Progenitor cell of endocrine pancreas (in vitro differentiated cells): ENCODE measurements at regions not wholly inside any gene's neighbourhood (a gene's known extent, or its start where the extent isn't known, plus 50 kb on each side); places are given as distances from the start of the nearest gene placed in this dataset.

ENCODE experiments used
- DNase-seq: peaks from one replicate; pipeline ENCODE4 v3.0.0; 2021; ENCODE audit warnings: low spot score; ENCODE audit not compliant: unreplicated experiment
- H3K27ac Mint-ChIP-seq: 2 replicates; pipeline ENCODE4 v1.8.0; 2021; ENCODE audit warnings: mild to moderate bottlenecking, moderate library complexity, mixed read lengths
- H3K27me3 Mint-ChIP-seq: 2 replicates; pipeline ENCODE4 v1.8.0; 2021; ENCODE audit warnings: mixed read lengths
- H3K36me3 Mint-ChIP-seq: 2 replicates; pipeline ENCODE4 v1.8.0; 2022; ENCODE audit warnings: mixed read lengths; ENCODE audit not compliant: insufficient read depth
- H3K4me1 Mint-ChIP-seq: 2 replicates; pipeline ENCODE4 v1.8.0; 2021; ENCODE audit warnings: low read depth, mixed read lengths
- H3K4me3 Mint-ChIP-seq: 2 replicates; pipeline ENCODE4 v1.8.0; 2021; ENCODE audit warnings: low read depth, mild to moderate bottlenecking, moderate library complexity, mixed read lengths
- H3K9me3 Mint-ChIP-seq: 2 replicates; pipeline ENCODE4 v1.8.0; 2021; ENCODE audit warnings: low read depth, mixed read lengths
- TF ChIP-seq, protein P1 (sequence below): fragments of 200-600 bp; sonication (generic); IDR thresholded peaks from one replicate; pipeline ENCODE4 v1.5.0; 2021; ENCODE audit warnings: antibody characterized with exemption, mild to moderate bottlenecking; ENCODE audit not compliant: unreplicated experiment

DNA sequence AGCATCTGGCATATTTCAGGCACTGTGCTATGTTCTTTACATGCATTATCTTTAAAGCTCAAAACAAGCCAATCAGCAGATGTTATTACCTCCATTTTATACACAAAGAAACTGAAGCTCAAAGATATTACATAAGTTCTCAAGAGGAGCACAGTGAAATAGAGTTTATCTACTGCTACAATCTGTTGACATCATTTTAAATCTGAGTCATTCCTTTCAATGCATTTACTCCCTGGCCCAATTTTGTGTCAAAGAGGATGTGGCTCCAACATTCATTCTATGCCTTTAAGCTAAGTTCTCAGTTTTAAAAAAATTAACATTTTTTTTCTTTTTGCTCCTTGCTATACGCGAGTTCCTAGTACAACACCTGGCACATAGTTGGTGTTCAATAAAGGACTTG is 486.3 kb upstream of the ZNF462 start:
- Mint-ChIP-seq H3K4me3 (no peak overlapping the region), H3K36me3 (no peaks in the 10 kb centered on the region), H3K27me3 (no peaks in the 10 kb centered on the region), H3K4me1 (no peaks in the 10 kb centered on the region), H3K9me3 (peaks cover 2% of the 10 kb centered on the region), H3K27ac (no peak overlapping the region)
- TF ChIP-seq, protein P1, sequence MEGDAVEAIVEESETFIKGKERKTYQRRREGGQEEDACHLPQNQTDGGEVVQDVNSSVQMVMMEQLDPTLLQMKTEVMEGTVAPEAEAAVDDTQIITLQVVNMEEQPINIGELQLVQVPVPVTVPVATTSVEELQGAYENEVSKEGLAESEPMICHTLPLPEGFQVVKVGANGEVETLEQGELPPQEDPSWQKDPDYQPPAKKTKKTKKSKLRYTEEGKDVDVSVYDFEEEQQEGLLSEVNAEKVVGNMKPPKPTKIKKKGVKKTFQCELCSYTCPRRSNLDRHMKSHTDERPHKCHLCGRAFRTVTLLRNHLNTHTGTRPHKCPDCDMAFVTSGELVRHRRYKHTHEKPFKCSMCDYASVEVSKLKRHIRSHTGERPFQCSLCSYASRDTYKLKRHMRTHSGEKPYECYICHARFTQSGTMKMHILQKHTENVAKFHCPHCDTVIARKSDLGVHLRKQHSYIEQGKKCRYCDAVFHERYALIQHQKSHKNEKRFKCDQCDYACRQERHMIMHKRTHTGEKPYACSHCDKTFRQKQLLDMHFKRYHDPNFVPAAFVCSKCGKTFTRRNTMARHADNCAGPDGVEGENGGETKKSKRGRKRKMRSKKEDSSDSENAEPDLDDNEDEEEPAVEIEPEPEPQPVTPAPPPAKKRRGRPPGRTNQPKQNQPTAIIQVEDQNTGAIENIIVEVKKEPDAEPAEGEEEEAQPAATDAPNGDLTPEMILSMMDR, result no peak
- no peak for DNase-seq

DNA sequence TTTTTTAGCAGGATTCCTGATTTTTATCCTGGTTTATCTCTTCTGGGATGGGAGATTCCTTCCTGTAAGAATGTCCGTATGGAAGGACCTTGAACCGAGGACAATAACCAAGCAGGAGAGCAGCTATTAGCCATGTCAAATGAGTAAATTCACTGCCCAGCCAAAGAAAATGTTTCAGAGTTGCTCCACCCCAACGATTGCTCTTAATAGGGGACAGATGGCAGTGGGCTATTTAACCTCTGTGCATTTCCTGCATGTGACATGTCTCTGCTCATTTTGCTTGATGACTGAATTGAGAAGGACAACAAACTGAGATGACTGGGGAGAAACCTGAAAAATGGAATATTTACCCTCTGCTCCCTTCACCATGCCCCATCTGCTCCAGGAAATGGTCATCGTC is 479.9 kb upstream of the ZNF462 start:
- Mint-ChIP-seq H3K27me3 (no peaks in the 10 kb centered on the region), H3K4me3 (no peak overlapping the region), H3K4me1 (no peaks in the 10 kb centered on the region), H3K36me3 (no peaks in the 10 kb centered on the region), H3K27ac (no peak overlapping the region), H3K9me3 (no peaks in the 10 kb centered on the region)
- TF ChIP-seq, protein P1, result no peak
- DNase-seq, result no peak

- DNase-seq, result no peak
- Mint-ChIP-seq H3K27ac (no peak overlapping the region), H3K9me3 (no peaks in the 10 kb centered on the region), H3K4me3 (no peak overlapping the region), H3K36me3 (no peaks in the 10 kb centered on the region), H3K4me1 (peaks cover 1% of the 10 kb centered on the region), H3K27me3 (no peaks in the 10 kb centered on the region)
- TF ChIP-seq, protein P1, result no peak
These were observed 475.0 kb upstream of the ZNF462 start for GRCh38 chr9:106387965-106388364.

DNA sequence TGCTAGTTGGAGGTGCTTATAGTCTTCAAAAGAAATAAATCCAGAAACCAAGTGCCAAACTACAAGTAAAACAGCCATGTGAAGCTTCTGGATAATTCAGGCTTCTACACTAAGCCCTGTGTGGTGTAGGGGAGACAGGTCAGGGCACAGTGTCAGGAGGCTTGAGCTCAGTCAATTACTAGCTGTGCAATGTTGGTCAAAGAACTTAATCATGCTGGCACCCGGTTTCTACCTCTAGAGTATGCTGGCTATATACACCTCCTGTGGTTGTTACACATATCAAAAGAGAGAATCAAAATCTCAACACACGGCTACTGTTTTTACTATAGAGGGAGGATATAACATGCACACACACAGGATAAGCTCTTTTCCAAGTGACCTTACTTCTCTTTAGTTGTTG is 469.7 kb upstream of the ZNF462 start:
- no peak for DNase-seq
- H3K4me1 Mint-ChIP-seq, result peaks cover 1% of the 10 kb centered on the region
- H3K27me3 Mint-ChIP-seq, result no peaks in the 10 kb centered on the region
- TF ChIP-seq, protein P1, result no peak
- no peaks in the 10 kb centered on the region for H3K9me3 Mint-ChIP-seq
- H3K4me3 Mint-ChIP-seq, result no peak overlapping the region
- H3K36me3 Mint-ChIP-seq, result no peaks in the 10 kb centered on the region
- H3K27ac Mint-ChIP-seq, result no peak overlapping the region

GRCh38 chr9:106400170-106400569 is 462.8 kb upstream of the ZNF462 start:
- H3K4me1 Mint-ChIP-seq, result peaks cover 6% of the 10 kb centered on the region
- H3K4me3 Mint-ChIP-seq, result no peak overlapping the region
- H3K27ac Mint-ChIP-seq, result no peak overlapping the region
- no peak for DNase-seq
- peaks cover 3% of the 10 kb centered on the region for H3K9me3 Mint-ChIP-seq
- no peaks in the 10 kb centered on the region for H3K27me3 Mint-ChIP-seq
- TF ChIP-seq, protein P1, result no peak
- H3K36me3 Mint-ChIP-seq, result no peaks in the 10 kb centered on the region
